ENCODE measurements at regions not wholly inside any gene's neighbourhood (a gene's known extent, or its start where the extent isn't known, plus 50 kb on each side); places are given as distances from the start of the nearest gene placed in this dataset.

DNA sequence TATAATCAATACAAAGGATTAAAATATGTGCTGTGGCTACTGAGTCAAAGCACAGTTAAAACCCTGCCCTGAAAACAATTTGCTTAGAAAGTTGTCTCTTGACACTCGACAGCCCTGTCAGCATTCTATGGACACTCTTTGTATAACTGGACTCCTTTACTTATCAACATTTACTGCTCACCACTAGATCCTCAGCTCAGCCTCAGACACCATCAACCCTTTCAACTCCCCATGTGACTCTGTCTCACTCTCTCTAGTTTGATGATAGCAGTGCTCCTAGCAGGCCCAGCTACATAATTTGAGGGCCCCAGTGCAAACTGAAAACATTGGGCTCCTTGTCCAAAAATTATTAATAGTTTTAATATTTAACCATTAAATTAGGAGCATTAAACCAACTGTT lies 181.8 kb downstream of the TENT5A start:
- TF ChIP-seq EZH2 (IDR thresholded peaks at IDR 0.05; ENCODE audit: insufficient read depth, poor library complexity, severe bottlenecking) (no peak), EZH2phosphoT487 (IDR thresholded peaks at IDR 0.05; ENCODE audit: insufficient read depth, low read depth) (no peak)

Measured in GM23248 (cell line).